GM19023 (cell line): ENCODE measurements at regions not wholly inside any gene's neighbourhood (a gene's known extent, or its start where the extent isn't known, plus 50 kb on each side); places are given as distances from the start of the nearest gene placed in this dataset.

Source experiments
- ATAC-seq: cut with Tn5 transposase; IDR thresholded peaks from one replicate; pipeline ENCODE4 v1.9.1; 2021; ENCODE audit warnings: mild to moderate bottlenecking, moderate library complexity; ENCODE audit not compliant: unreplicated experiment

GRCh38 chr13:109645831-109646230, 140.6 kb downstream of the IRS2 start:
- ATAC-seq = no peak

- no peak for ATAC-seq
These were observed 141.4 kb downstream of the IRS2 start for GRCh38 chr13:109644956-109645355.

GRCh38 chr13:109644069-109644750, 142.2 kb downstream of the IRS2 start:
- ATAC-seq = no peak

- no peak for ATAC-seq
These were observed 144.0 kb downstream of the IRS2 start for GRCh38 chr13:109642358-109642757.

GRCh38 chr13:109636736-109637135, 149.6 kb downstream of the IRS2 start:
- no peak for ATAC-seq

- ATAC-seq = no peak
These were observed 155.3 kb downstream of the IRS2 start for GRCh38 chr13:109631069-109631468.

GRCh38 chr13:109630271-109630670, 156.1 kb downstream of the IRS2 start:
- no peak for ATAC-seq

GRCh38 chr13:109629737-109630136, 156.6 kb downstream of the IRS2 start:
- ATAC-seq = no peak

GRCh38 chr13:109628251-109628699, 158.1 kb downstream of the IRS2 start:
- no peak for ATAC-seq

GRCh38 chr13:109627649-109628048, 158.7 kb downstream of the IRS2 start:
- ATAC-seq = no peak

- ATAC-seq = no peak
These were observed 159.8 kb downstream of the IRS2 start for GRCh38 chr13:109626386-109627171.

- no peak for ATAC-seq
These were observed 161.2 kb downstream of the IRS2 start for GRCh38 chr13:109625156-109625555.

- no peak for ATAC-seq
These were observed 164.4 kb downstream of the IRS2 start for GRCh38 chr13:109622006-109622405.

GRCh38 chr13:109615721-109616420, 170.5 kb downstream of the IRS2 start:
- no peak for ATAC-seq

GRCh38 chr13:109611912-109612691, 174.3 kb downstream of the IRS2 start:
- no peak for ATAC-seq

- ATAC-seq = no peak
These were observed 175.9 kb downstream of the IRS2 start for GRCh38 chr13:109610517-109610916.

GRCh38 chr13:109608503-109608902, 177.9 kb downstream of the IRS2 start:
- ATAC-seq = no peak

GRCh38 chr13:109608059-109608458, 178.3 kb downstream of the IRS2 start:
- ATAC-seq = no peak

GRCh38 chr13:109606520-109606919, 179.9 kb downstream of the IRS2 start:
- ATAC-seq = no peak

- ATAC-seq = no peak
These were observed 180.5 kb downstream of the IRS2 start for GRCh38 chr13:109605846-109606245.

- ATAC-seq = no peak
These were observed 181.5 kb downstream of the IRS2 start for GRCh38 chr13:109604894-109605293.
